Keratinocyte (primary cell): ENCODE measurements at regions not wholly inside any gene's neighbourhood (a gene's known extent, or its start where the extent isn't known, plus 50 kb on each side); places are given as distances from the start of the nearest gene placed in this dataset.

Source experiments
- DNase-seq: peaks from one replicate; pipeline ENCODE4 v3.0.0-alpha.2; 2011; ENCODE audit warnings: low read depth, missing footprints, low spot score
- FAIRE-seq: peaks from 2 replicates; lab custom pipeline; 2011; peaks lifted over from hg19 to GRCh38; lab: Jason Lieb, UNC
- H2AFZ ChIP-seq: 2 replicates; pipeline ENCODE4 v1.6.0; 2012; ENCODE audit warnings: low read length, control low read depth, inconsistent platforms; ENCODE audit not compliant: control insufficient read depth
- H3K27ac ChIP-seq: 2 replicates; pipeline ENCODE4 v1.5.1; 2011; ENCODE audit warnings: low read length; ENCODE audit not compliant: control insufficient read depth, insufficient read depth
- H3K27me3 ChIP-seq: 3 replicates; pipeline ENCODE4 v1.6.0; 2011; ENCODE audit warnings: low read length; ENCODE audit not compliant: control insufficient read depth, insufficient read depth; ENCODE audit errors: extremely low read depth
- H3K36me3 ChIP-seq, 2 experiments: 2 replicates in 1 of 2; 3 replicates in 1 of 2; pipeline ENCODE4 v1.5.1; 2011; ENCODE audit warnings: low read length in 2 of 2, mild to moderate bottlenecking in 1 of 2; ENCODE audit not compliant: control insufficient read depth in 2 of 2, insufficient read depth in 2 of 2; ENCODE audit errors: extremely low read depth in 1 of 2
- H3K4me1 ChIP-seq: 3 replicates; pipeline ENCODE4 v1.5.1; 2011; ENCODE audit warnings: low read length; ENCODE audit not compliant: control insufficient read depth, insufficient read depth; ENCODE audit errors: extremely low read depth
- H3K4me2 ChIP-seq: 3 replicates; pipeline ENCODE4 v1.6.0; 2011; ENCODE audit warnings: low read depth, low read length; ENCODE audit not compliant: control insufficient read depth, insufficient read depth; ENCODE audit errors: extremely low read depth
- H3K4me3 ChIP-seq, 3 experiments: fragments of 200-600 bp in 1 of 3; sonication (generic) in 1 of 3; 2 replicates in 2 of 3; 3 replicates in 1 of 3; pipeline ENCODE4 v1.5.1; 2011 to 2016; ENCODE audit warnings: low read length in 3 of 3, mild to moderate bottlenecking in 3 of 3, control low read depth in 2 of 3, inconsistent platforms in 1 of 3, low read depth in 1 of 3, mixed read lengths in 1 of 3, mixed run types in 1 of 3, moderate library complexity in 1 of 3; ENCODE audit not compliant: control insufficient read depth in 2 of 3, insufficient read depth in 2 of 3; ENCODE audit errors: extremely low read depth in 1 of 3
- H3K79me2 ChIP-seq: 2 replicates; pipeline ENCODE4 v1.6.0; 2012; ENCODE audit warnings: low read length; ENCODE audit not compliant: control insufficient read depth, insufficient read depth
- H3K9ac ChIP-seq: 3 replicates; pipeline ENCODE4 v1.6.0; 2011; ENCODE audit warnings: low read length; ENCODE audit not compliant: control insufficient read depth, insufficient read depth; ENCODE audit errors: extremely low read depth
- H3K9me1 ChIP-seq: 3 replicates; pipeline ENCODE4 v1.6.0; 2011; ENCODE audit warnings: low read length; ENCODE audit not compliant: control insufficient read depth, insufficient read depth; ENCODE audit errors: extremely low read depth
- H3K9me3 ChIP-seq: 2 replicates; pipeline ENCODE4 v1.5.1; 2012; ENCODE audit warnings: low read depth, low read length; ENCODE audit not compliant: control insufficient read depth
- H4K20me1 ChIP-seq: 3 replicates; pipeline ENCODE4 v1.6.0; 2011; ENCODE audit warnings: low read length; ENCODE audit not compliant: control insufficient read depth, insufficient read depth; ENCODE audit errors: extremely low read depth
- CTCF ChIP-seq, 3 experiments: IDR thresholded peaks in 1 of 3; conservative IDR thresholded peaks in 1 of 3; optimal IDR thresholded peaks in 1 of 3; 2 replicates in 2 of 3; 3 replicates in 1 of 3; pipeline versions ENCODE3 to v1.5.1; 2011; ENCODE audit warnings: low read length in 3 of 3, mild to moderate bottlenecking in 3 of 3, moderate library complexity in 2 of 3, control low read depth in 1 of 3, inconsistent platforms in 1 of 3; ENCODE audit not compliant: insufficient read depth in 2 of 3; ENCODE audit errors: extremely low read depth in 1 of 3
- EZH2 ChIP-seq: IDR thresholded peaks from one replicate; pipeline ENCODE4 v1.6.1; 2012; ENCODE audit warnings: inconsistent platforms, mild to moderate bottlenecking, low read length, moderate library complexity
- dilution Hi-C: fragments of 300-500 bp; cut with MboI; formaldehyde crosslinking; loops from one replicate; pipeline ENCODE4 v1.7.0; 2020; ENCODE audit warnings: low sequenced_read_pairs; ENCODE audit not compliant: extremely low pct_ligation_motif_present

GRCh38 chr3:106126846-106127235 is 258.0 kb upstream of the CBLB start:
- no peaks in the 10 kb centered on the region for H3K9me1 ChIP-seq
- no peaks in the 10 kb centered on the region for H3K9me3 ChIP-seq
- TF ChIP-seq EZH2 (no peak), CTCF (optimal IDR thresholded peaks at IDR 0.05 in 1 of 3, IDR thresholded peaks at IDR 0.05 in 1 of 3, conservative IDR thresholded peaks at IDR 0.05 in 1 of 3; ENCODE audit: extremely low read depth in 1 of 3, insufficient read depth in 2 of 3, low read length in 3 of 3) (no peak)
- H4K20me1 ChIP-seq, result no peaks in the 10 kb centered on the region
- no peak overlapping the region for H3K4me2 ChIP-seq
- dilution Hi-C loops, result no loop called here
- no peak overlapping the region for H3K9ac ChIP-seq
- DNase-seq (no peak), FAIRE-seq (no peak)
- H3K4me3 ChIP-seq, result no peak overlapping the region
- H3K36me3 ChIP-seq, result no peaks in the 10 kb centered on the region
- H3K4me1 ChIP-seq, result peaks cover 6% of the 10 kb centered on the region
- H3K27me3 ChIP-seq, result no peaks in the 10 kb centered on the region
- H3K27ac ChIP-seq, result no peak overlapping the region
- no peak overlapping the region for H2AFZ ChIP-seq
- no peaks in the 10 kb centered on the region for H3K79me2 ChIP-seq

- Histone ChIP-seq H3K9ac (no peak overlapping the region), H4K20me1 (no peaks in the 10 kb centered on the region), H3K27ac (no peak overlapping the region), H3K36me3 (no peaks in the 10 kb centered on the region), H3K79me2 (no peaks in the 10 kb centered on the region), H3K4me1 (peaks cover 6% of the 10 kb centered on the region), H2AFZ (no peak overlapping the region), H3K4me2 (no peak overlapping the region), H3K9me1 (no peaks in the 10 kb centered on the region), H3K9me3 (no peaks in the 10 kb centered on the region), H3K4me3 (no peak overlapping the region), H3K27me3 (no peaks in the 10 kb centered on the region)
- dilution Hi-C loops, result no loop called here
- DNase-seq, result no peak
- TF ChIP-seq CTCF (optimal IDR thresholded peaks at IDR 0.05 in 1 of 3, IDR thresholded peaks at IDR 0.05 in 1 of 3, conservative IDR thresholded peaks at IDR 0.05 in 1 of 3; ENCODE audit: extremely low read depth in 1 of 3, insufficient read depth in 2 of 3, low read length in 3 of 3) (no peak), EZH2 (no peak)
- no peak for FAIRE-seq
Observed at GRCh38 chr3:106129939-106130338, 261.1 kb upstream of the CBLB start.
